ENCODE measurements at regions not wholly inside any gene's neighbourhood (a gene's known extent, or its start where the extent isn't known, plus 50 kb on each side); places are given as distances from the start of the nearest gene placed in this dataset.

DNA sequence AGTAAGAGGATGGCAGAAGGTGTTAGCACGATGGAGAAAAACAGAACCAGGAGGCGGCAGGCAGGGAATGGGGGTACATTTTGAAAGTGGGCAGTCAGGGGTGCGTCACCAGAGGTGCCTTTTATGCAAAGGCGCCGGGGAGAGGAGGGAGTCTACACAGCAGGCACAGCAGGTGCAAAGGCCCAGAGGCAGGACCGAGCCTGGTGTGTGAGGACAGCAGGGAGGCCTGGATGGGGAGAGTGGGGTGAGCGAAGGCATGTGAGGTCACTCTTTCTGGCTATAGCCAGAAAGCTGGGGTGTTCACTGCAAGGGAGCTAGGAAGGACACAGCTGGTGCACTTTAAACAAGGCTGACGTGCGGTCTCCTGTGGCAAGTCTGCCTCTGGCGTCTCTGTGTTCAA, 65.0 kb downstream of the NCOR2 start:
- Histone ChIP-seq H3K27me3 (ENCODE audit: control insufficient read depth, insufficient read depth, low read length) (no peaks in the 10 kb centered on the region), H3K4me3 (ENCODE audit: low read depth, low read length) (no peak overlapping the region), H3K36me3 (ENCODE audit: control insufficient read depth, insufficient read depth, low read length) (0 out of 2 replicates have a peak, but pooled peaks cover 2% of the 10 kb centered on the region), H3K27ac (ENCODE audit: low read depth, low read length) (no peak overlapping the region), H3K9me3 (ENCODE audit: control insufficient read depth, insufficient read depth, low read depth, low read length) (no peaks in the 10 kb centered on the region), H3K4me1 (ENCODE audit: control insufficient read depth, insufficient read depth, low read length) (peaks cover 81% of the 10 kb centered on the region), H3K9ac (ENCODE audit: low read length) (no peak overlapping the region)

DNA sequence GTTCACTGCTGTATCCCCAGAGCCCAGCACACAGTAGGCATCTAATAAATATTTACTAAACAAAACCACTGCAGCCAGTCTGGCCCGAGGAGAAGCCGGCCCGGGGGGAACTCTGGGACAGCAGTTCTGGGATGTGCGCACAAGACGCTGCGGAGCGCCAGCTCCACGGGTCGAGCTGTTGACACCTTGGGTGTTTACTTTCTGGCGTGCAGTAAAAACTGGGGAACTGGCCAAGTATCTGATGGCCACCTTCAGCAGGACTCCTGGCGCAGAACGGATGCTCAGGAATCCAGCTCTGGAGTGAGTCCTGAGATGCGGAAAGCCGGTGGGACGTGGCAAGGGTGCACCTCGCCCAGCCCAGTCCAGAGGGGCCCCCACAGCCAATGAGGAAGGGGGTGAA, 65.6 kb downstream of the NCOR2 start:
- H3K27ac ChIP-seq (ENCODE audit: low read depth, low read length): peak overlapping the region; percentile 84; the same call in 1 of the 2 replicates
- no peak overlapping the region for H3K4me3 ChIP-seq (ENCODE audit: low read depth, low read length)
- H3K36me3 ChIP-seq (ENCODE audit: control insufficient read depth, insufficient read depth, low read length): 0 out of 2 replicates have a peak, but pooled peaks cover 2% of the 10 kb centered on the region
- H3K9ac ChIP-seq (ENCODE audit: low read length): no peak overlapping the region
- H3K4me1 ChIP-seq (ENCODE audit: control insufficient read depth, insufficient read depth, low read length): peaks cover 81% of the 10 kb centered on the region
- no peaks in the 10 kb centered on the region for H3K27me3 ChIP-seq (ENCODE audit: control insufficient read depth, insufficient read depth, low read length)
- H3K9me3 ChIP-seq (ENCODE audit: control insufficient read depth, insufficient read depth, low read depth, low read length): no peaks in the 10 kb centered on the region

DNA sequence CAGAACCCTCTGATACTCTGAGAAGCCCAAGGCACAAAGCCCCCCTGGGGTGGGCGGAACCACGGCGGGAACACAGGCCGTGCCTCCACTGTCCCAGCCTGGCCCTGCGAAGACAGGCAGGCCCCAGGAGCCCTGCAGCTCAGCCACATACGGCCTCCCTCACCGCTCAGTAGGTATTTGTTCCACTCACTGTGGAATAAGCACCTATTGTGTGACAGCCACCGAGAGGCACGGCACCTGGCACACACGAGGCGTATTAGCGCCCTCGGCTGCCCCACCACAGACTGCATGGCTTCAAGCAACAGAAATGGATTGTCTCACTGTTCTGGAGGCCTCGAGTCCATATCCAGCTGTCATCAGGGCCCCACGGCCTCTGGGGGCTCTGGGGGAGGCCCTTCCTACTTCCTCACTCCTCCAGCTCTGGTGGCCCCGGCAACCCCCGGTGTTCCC, 66.3 kb downstream of the NCOR2 start:
- Histone ChIP-seq H3K9me3 (ENCODE audit: control insufficient read depth, insufficient read depth, low read depth, low read length) (no peaks in the 10 kb centered on the region), H3K27me3 (ENCODE audit: control insufficient read depth, insufficient read depth, low read length) (no peaks in the 10 kb centered on the region), H3K36me3 (ENCODE audit: control insufficient read depth, insufficient read depth, low read length) (0 out of 2 replicates have a peak, but pooled peaks cover 2% of the 10 kb centered on the region), H3K9ac (ENCODE audit: low read length) (peak overlapping the region; percentile 60), H3K4me3 (ENCODE audit: low read depth, low read length) (no peak overlapping the region), H3K27ac (ENCODE audit: low read depth, low read length) (peak overlapping the region; percentile 84), H3K4me1 (ENCODE audit: control insufficient read depth, insufficient read depth, low read length) (peaks cover 77% of the 10 kb centered on the region)

DNA sequence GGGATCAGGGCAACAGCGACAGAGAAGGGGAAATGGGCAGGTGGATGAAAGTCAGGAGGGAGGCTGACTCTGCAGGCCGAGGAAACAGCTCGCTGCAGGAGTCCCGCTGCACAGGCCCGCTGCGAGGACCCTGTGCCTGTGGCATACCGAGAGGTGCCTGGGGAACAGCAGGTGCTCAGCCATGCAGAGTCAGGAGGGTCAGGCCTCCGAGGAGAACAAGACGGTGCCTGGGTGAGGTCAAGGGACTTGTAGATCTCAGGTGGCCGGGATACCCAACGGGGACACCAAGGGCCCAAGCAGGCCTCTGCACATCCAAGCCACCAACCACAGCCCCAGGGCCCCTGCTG, 67.5 kb downstream of the NCOR2 start:
- Histone ChIP-seq H3K27me3 (ENCODE audit: control insufficient read depth, insufficient read depth, low read length) (no peaks in the 10 kb centered on the region), H3K9ac (ENCODE audit: low read length) (peak overlapping the region; percentile 73), H3K36me3 (ENCODE audit: control insufficient read depth, insufficient read depth, low read length) (peaks cover 9% of the 10 kb centered on the region; the same call in 1 of the 2 replicates), H3K27ac (ENCODE audit: low read depth, low read length) (peak overlapping the region; percentile 84), H3K9me3 (ENCODE audit: control insufficient read depth, insufficient read depth, low read depth, low read length) (no peaks in the 10 kb centered on the region), H3K4me3 (ENCODE audit: low read depth, low read length) (no peak overlapping the region), H3K4me1 (ENCODE audit: control insufficient read depth, insufficient read depth, low read length) (peaks cover 64% of the 10 kb centered on the region)

DNA sequence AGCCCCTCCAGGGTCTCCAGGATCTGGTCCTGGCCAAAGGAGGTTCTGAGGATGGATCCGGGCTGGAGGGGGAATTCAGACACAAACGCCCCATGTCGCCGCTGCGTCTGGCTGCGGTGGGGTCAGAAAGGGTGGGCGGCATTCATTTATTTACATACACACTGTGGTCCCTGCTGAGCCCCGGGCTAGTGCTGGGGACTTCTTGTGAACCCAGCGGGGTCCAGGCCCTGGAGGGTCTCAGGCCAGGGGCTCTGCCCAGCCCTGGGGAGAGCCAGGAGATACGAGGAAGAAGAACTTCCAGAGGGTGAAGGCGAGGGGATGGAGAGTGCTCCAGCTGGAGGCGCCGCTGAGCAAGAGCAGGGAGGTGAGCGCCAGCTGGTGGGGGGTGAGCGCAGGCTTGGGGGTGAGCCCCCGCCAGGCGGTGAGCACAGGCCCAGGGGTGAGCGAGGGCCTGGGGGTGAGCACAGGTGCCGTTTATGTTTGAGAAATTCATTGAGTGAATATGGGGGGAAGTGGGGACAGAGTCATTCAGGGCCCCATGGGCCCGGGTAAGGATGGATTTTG, 68.1 kb downstream of the NCOR2 start:
- Histone ChIP-seq H3K36me3 (ENCODE audit: control insufficient read depth, insufficient read depth, low read length) (peaks cover 15% of the 10 kb centered on the region; the same call in 1 of the 2 replicates), H3K27ac (ENCODE audit: low read depth, low read length) (peak overlapping the region; percentile 84), H3K27me3 (ENCODE audit: control insufficient read depth, insufficient read depth, low read length) (no peaks in the 10 kb centered on the region), H3K9ac (ENCODE audit: low read length) (no peak overlapping the region), H3K4me1 (ENCODE audit: control insufficient read depth, insufficient read depth, low read length) (peaks cover 58% of the 10 kb centered on the region), H3K9me3 (ENCODE audit: control insufficient read depth, insufficient read depth, low read depth, low read length) (no peaks in the 10 kb centered on the region), H3K4me3 (ENCODE audit: low read depth, low read length) (no peak overlapping the region)

DNA sequence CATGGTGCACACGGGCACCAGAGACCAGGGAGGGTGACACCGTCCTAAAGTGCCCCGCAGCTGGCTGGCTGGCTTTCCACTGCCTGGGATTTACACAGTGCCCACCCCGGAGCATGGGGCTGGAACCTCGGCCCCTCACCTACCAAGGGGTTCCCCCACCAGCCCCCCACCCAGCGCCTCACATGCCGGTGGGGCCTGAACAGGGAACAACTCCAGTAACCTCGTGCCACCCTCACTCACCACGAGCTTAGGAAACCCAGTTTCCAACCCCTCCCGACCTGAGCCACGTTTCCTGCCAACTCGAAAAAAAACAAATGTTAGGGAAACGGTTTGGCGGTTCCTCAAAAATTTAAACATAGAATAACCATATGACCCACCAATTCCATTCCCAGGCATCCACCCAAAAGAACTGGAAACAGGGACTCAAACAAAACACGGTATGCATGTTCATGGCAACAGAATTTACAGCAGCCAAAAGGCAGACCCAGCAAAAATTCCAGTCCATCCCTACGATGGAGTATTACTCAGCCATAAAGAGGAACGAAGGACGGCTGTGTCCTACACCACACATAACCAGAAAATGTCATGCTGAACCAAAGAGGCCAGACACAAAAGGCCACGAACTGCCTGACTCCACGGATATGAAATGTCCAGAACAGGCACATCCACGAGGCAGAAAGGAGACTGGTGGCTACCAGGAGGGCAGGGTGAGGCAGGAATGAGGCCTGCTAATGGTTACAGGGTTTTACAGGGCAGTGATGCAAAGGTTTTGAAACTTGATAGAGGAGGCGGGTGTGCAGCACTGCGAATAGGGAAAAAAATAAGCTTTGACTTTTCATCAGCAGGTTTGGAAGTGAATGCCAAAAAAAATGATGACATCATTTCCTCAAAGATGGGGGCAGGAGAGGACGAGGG, 68.9 kb downstream of the NCOR2 start:
- Histone ChIP-seq H3K27ac (ENCODE audit: low read depth, low read length) (no peak overlapping the region), H3K27me3 (ENCODE audit: control insufficient read depth, insufficient read depth, low read length) (no peaks in the 10 kb centered on the region), H3K4me3 (ENCODE audit: low read depth, low read length) (no peak overlapping the region), H3K9ac (ENCODE audit: low read length) (no peak overlapping the region), H3K36me3 (ENCODE audit: control insufficient read depth, insufficient read depth, low read length) (peaks cover 22% of the 10 kb centered on the region; the same call in 1 of the 2 replicates), H3K9me3 (ENCODE audit: control insufficient read depth, insufficient read depth, low read depth, low read length) (no peaks in the 10 kb centered on the region), H3K4me1 (ENCODE audit: control insufficient read depth, insufficient read depth, low read length) (peaks cover 54% of the 10 kb centered on the region)

DNA sequence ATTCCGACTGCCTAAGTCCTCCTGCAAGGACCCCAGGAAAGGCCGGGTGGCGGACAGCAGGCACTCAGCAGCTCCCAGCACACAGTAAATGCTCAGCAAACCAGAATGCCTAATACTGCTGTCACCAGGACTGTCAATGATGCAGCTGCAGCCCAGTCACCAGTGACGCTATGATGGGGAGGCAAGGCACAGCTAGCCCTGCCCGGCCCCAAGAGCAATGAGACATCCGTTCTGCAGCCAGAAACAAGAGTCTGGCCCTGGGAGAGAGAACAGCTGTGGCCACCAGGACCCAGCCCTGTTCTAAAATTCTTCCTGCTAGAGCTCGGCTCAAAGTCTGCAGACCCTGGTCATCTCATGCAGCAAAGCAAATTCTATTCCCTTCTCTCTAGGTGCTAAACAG, 69.8 kb downstream of the NCOR2 start:
- Histone ChIP-seq H3K4me1 (ENCODE audit: control insufficient read depth, insufficient read depth, low read length) (peaks cover 51% of the 10 kb centered on the region), H3K9ac (ENCODE audit: low read length) (no peak overlapping the region), H3K27me3 (ENCODE audit: control insufficient read depth, insufficient read depth, low read length) (no peaks in the 10 kb centered on the region), H3K9me3 (ENCODE audit: control insufficient read depth, insufficient read depth, low read depth, low read length) (no peaks in the 10 kb centered on the region), H3K27ac (ENCODE audit: low read depth, low read length) (no peak overlapping the region), H3K4me3 (ENCODE audit: low read depth, low read length) (no peak overlapping the region), H3K36me3 (ENCODE audit: control insufficient read depth, insufficient read depth, low read length) (peaks cover 19% of the 10 kb centered on the region; the same call in 1 of the 2 replicates)

DNA sequence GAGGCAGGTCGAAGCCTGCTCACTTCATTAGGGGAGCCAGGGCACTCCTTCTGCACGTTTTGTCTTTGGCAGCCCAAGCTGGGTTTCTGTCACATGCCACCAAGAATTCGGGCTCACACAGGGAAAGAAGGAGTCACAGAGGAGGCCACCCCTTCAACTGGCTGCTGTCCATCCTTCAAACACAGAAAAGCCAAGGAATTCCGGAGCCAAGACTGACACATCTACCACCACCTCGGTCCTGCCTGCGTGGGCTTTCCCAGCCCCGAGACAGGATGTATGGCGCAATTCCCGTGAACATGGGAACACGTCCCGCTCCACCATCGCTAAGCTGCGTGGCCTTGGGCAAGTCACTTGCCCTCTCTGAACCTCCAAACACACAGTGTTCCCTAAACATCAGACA, 70.4 kb downstream of the NCOR2 start:
- Histone ChIP-seq H3K27ac (ENCODE audit: low read depth, low read length) (no peak overlapping the region), H3K36me3 (ENCODE audit: control insufficient read depth, insufficient read depth, low read length) (peaks cover 23% of the 10 kb centered on the region; the same call in 1 of the 2 replicates), H3K9ac (ENCODE audit: low read length) (no peak overlapping the region), H3K27me3 (ENCODE audit: control insufficient read depth, insufficient read depth, low read length) (no peaks in the 10 kb centered on the region), H3K4me3 (ENCODE audit: low read depth, low read length) (no peak overlapping the region), H3K9me3 (ENCODE audit: control insufficient read depth, insufficient read depth, low read depth, low read length) (no peaks in the 10 kb centered on the region), H3K4me1 (ENCODE audit: control insufficient read depth, insufficient read depth, low read length) (peaks cover 45% of the 10 kb centered on the region)

DNA sequence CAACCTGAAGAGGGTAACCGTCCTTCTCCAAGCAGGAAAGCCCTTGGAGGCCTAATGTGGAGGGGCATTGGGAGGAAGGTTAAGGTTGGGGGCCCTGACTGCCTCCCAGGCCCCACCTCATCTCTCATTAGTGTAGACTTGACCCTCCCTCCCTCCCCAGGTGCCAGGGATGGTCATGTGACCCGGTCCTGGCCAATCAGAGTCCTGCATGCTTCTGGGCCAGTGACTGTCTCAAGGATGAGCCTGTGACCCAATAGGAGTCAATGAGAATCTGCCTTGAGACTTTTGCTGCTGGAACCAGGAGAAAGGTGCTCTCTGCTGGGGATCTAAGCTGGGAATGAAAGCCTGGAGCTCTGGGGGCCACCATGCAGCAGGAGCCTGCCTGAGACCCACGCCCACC, 70.8 kb downstream of the NCOR2 start:
- Histone ChIP-seq H3K27ac (ENCODE audit: low read depth, low read length) (no peak overlapping the region), H3K4me1 (ENCODE audit: control insufficient read depth, insufficient read depth, low read length) (peaks cover 41% of the 10 kb centered on the region), H3K4me3 (ENCODE audit: low read depth, low read length) (no peak overlapping the region), H3K9ac (ENCODE audit: low read length) (no peak overlapping the region), H3K36me3 (ENCODE audit: control insufficient read depth, insufficient read depth, low read length) (peaks cover 28% of the 10 kb centered on the region; the same call in 1 of the 2 replicates), H3K27me3 (ENCODE audit: control insufficient read depth, insufficient read depth, low read length) (no peaks in the 10 kb centered on the region), H3K9me3 (ENCODE audit: control insufficient read depth, insufficient read depth, low read depth, low read length) (no peaks in the 10 kb centered on the region)

DNA sequence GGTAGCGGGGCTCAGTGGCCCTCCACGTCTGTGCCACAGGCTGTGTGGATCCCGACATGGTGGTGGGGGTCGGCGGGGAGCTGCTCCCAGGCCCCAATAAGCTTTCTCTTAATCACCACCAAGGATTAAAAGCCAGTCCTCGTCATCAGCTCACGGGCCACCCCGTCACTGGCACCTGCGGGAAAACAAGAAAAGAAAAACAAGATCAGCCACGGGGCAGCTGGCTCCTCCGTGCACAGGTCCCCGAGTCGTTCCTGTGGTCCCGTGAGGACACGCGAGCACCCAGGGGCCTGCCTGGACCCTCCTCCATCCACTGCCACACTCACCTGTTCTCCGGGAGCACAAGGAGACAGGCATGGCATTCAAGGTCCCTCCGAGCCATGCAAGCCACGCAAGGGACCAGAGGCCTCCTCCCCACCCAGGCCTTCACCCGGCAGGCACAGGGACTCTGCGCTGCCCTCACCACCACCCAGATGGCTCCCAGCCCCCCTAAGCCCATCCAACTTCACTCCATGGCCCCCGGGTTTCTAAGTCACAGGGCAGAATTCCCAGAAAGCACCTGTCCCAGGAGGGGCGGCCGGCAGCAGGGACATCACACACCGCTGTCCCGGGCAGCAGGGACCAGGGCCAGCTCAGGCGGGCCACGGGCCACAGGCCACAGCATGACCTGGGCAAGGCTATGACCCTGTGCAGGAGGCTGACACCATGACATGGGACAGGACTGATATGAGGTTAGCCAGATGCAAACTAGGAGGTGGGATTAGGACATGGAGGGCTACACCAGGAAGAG, 72.0 kb downstream of the NCOR2 start:
- Histone ChIP-seq H3K27ac (ENCODE audit: low read depth, low read length) (no peak overlapping the region), H3K9ac (ENCODE audit: low read length) (no peak overlapping the region), H3K4me3 (ENCODE audit: low read depth, low read length) (no peak overlapping the region), H3K27me3 (ENCODE audit: control insufficient read depth, insufficient read depth, low read length) (no peaks in the 10 kb centered on the region), H3K4me1 (ENCODE audit: control insufficient read depth, insufficient read depth, low read length) (peaks cover 29% of the 10 kb centered on the region), H3K36me3 (ENCODE audit: control insufficient read depth, insufficient read depth, low read length) (peaks cover 33% of the 10 kb centered on the region; the same call in 1 of the 2 replicates), H3K9me3 (ENCODE audit: control insufficient read depth, insufficient read depth, low read depth, low read length) (no peaks in the 10 kb centered on the region)
